Astrocyte of the spinal cord (primary cell): ENCODE measurements at regions not wholly inside any gene's neighbourhood (a gene's known extent, or its start where the extent isn't known, plus 50 kb on each side); places are given as distances from the start of the nearest gene placed in this dataset.
A peak's percentile ranks its signal among the peaks of the same experiment; 100 is the strongest.

ENCODE experiments used
- DNase-seq: peaks from one replicate; pipeline ENCODE4 v3.0.0; 2011; ENCODE audit warnings: low read depth, low spot score
- H3K4me3 ChIP-seq: 2 replicates; pipeline ENCODE4 v1.5.1; 2011; ENCODE audit warnings: low read depth, mild to moderate bottlenecking, low read length, moderate library complexity
- CTCF ChIP-seq: IDR thresholded peaks from 2 replicates; pipeline ENCODE4 v1.5.1; 2012; ENCODE audit warnings: low read depth, mild to moderate bottlenecking, low read length, inconsistent platforms
- in situ Hi-C: cut with HindIII; loops from 2 replicates; pipeline ENCODE4 v1.10.0; 2017; ENCODE audit warnings: low sequenced_read_pairs

- no peak overlapping the region for H3K4me3 ChIP-seq
- DNase-seq = no peak
- in situ Hi-C loops = no loop called here
- no peak for TF ChIP-seq CTCF
Measured at GRCh38 chr4:156195914-156196313, 242.2 kb upstream of the CTSO start.

GRCh38 chr4:156194896-156195295, 241.2 kb upstream of the CTSO start:
- H3K4me3 ChIP-seq = no peak overlapping the region
- no peak for TF ChIP-seq CTCF
- in situ Hi-C loops = no loop called here
- no peak for DNase-seq

- H3K4me3 ChIP-seq = no peak overlapping the region
- in situ Hi-C loops = no loop called here
- TF ChIP-seq CTCF = no peak
- peak; percentile 19 for DNase-seq
Measured at GRCh38 chr4:156193800-156194199, 240.1 kb upstream of the CTSO start.

- TF ChIP-seq CTCF = no peak
- in situ Hi-C loops = no loop called here
- H3K4me3 ChIP-seq = no peak overlapping the region
- DNase-seq = peak; percentile 26
Measured at GRCh38 chr4:156193106-156193505, 239.4 kb upstream of the CTSO start.

- no peak for DNase-seq
- no peak overlapping the region for H3K4me3 ChIP-seq
- in situ Hi-C loops = no loop called here
- no peak for TF ChIP-seq CTCF
Measured at GRCh38 chr4:156192033-156192432, 238.4 kb upstream of the CTSO start.

GRCh38 chr4:156191044-156191781, 237.5 kb upstream of the CTSO start:
- DNase-seq = no peak
- no peak overlapping the region for H3K4me3 ChIP-seq
- in situ Hi-C loops = no loop called here
- no peak for TF ChIP-seq CTCF
